GM19438 (cell line): ENCODE measurements at regions not wholly inside any gene's neighbourhood (a gene's known extent, or its start where the extent isn't known, plus 50 kb on each side); places are given as distances from the start of the nearest gene placed in this dataset.

ENCODE experiments used
- ATAC-seq: cut with Tn5 transposase; IDR thresholded peaks from one replicate; pipeline ENCODE4 v1.9.1; 2021; ENCODE audit warnings: low read depth; ENCODE audit not compliant: unreplicated experiment

- no peak for ATAC-seq
These were observed 92.9 kb downstream of the TXNL1 start for GRCh38 chr18:56545464-56545863.

DNA sequence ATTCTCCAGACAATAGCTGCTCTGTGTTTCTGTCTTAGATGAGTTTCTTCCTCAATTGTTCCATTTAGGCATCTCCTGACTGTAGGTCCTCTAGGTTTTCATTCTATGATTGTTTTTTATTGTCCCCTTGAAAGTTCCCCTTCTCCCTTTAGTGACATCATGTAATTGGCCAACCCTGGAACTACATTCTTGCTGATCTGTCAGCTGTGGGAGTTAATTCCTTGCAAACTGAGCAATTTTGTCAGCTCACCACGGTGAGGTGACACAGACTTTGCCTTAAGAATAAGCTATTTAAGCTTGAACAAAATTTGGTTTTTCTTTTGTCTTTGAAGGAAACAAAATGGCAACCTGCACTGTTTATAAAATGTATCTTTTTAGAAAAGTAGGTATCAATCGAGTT is 95.9 kb downstream of the TXNL1 start:
- ATAC-seq = no peak

DNA sequence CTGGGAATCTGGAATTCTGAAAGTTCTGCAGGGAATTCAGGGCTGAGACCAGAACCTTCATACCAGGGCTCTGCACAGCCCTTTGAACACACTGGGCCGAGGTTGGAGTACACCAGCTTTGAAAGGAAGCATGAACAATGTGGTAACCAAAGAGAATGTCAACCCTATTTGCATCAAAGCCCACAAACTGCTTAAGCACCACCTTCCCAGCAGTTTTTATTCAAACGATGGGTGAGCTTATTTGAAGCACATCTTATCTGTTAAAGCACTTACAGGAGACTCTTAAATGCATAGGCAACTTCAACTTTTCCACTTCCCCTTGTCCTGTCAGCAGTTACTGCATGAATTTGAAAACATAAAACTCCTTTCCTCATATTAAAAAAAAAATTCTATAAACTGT is 96.6 kb downstream of the TXNL1 start:
- ATAC-seq = no peak

- no peak for ATAC-seq
These were observed 97.1 kb downstream of the TXNL1 start for GRCh38 chr18:56541340-56541739.

DNA sequence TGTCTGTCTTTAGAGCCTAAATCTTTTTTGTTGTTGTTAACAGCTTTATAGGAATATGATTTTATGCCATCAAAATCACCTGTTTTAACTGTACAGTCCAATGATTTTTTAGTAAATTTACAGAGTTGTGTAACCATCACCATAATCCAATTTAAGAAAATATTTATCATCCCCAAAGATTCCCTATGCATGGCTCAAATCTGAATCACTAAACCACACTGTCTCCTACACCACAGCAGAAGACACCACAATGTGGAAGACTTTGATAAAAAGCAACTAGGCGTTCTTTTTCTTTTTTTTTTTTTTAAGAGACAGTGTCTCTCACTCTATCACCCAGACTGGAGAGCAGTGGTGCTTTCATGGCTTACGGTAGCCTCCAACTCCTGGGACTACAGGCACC is 99.6 kb downstream of the TXNL1 start:
- ATAC-seq = no peak

GRCh38 chr18:56532176-56532840 is 106.1 kb downstream of the TXNL1 start:
- ATAC-seq = peak; percentile 77

DNA sequence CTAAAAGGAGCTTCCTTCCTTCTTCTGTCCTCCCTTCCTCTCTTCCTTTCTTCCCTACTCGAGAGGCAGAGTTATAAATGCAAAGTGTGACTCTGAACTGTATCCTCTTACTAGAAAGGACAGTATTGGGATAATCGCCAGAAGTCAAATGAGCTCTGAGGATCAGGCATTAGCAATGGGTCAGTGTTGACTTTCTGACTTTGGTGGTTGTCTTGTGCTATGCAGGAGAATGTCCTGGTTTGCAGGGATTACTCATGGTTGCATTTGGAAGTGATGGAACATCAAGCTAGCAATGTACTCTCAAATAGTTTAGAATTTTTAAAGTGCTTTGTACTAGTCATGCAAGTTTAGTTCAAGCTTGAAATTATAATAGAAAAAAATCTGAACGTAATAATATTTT is 115.6 kb downstream of the TXNL1 start:
- ATAC-seq = no peak

GRCh38 chr18:56521263-56521662 is 117.1 kb downstream of the TXNL1 start:
- ATAC-seq = no peak

DNA sequence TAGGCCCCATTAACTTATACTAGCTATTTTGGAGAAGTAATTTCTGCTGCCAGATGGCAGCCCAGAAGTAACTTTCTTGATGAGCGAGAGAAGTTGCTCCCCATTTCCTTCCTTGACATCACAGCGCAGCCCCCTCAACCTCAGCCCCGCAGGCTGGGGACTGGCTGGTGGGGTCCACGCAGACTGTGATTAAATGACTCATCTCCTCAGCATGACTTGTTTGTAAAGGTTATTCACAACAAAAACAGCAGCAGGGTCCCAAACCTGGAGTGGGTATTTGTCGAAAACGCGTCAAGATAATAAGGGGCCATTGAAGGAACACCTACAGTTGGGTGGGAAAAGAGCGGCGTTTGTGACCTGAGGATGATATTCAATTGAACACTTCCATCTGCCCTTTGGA is 120.6 kb downstream of the TXNL1 start:
- no peak for ATAC-seq

DNA sequence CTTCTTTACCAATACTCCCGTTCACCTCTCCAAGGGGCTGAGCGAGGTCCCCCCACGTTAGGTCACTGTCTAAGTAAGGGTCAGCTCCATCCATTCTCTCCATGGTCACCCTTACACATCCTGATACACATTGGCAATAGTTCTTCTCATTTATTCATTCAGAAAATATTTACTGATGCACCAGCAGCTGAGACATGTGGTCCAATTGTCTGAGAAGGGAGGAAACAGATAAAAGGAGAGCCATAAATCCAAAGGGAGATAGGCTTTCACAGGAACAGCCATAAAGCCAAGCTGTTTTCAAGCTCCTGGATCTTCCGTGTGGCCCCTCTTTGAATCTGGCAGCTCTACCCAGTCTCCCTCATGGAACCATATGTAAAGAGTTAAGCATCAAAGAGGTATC is 121.2 kb downstream of the TXNL1 start:
- no peak for ATAC-seq

- no peak for ATAC-seq
These were observed 121.6 kb downstream of the TXNL1 start for GRCh38 chr18:56516789-56517188.

DNA sequence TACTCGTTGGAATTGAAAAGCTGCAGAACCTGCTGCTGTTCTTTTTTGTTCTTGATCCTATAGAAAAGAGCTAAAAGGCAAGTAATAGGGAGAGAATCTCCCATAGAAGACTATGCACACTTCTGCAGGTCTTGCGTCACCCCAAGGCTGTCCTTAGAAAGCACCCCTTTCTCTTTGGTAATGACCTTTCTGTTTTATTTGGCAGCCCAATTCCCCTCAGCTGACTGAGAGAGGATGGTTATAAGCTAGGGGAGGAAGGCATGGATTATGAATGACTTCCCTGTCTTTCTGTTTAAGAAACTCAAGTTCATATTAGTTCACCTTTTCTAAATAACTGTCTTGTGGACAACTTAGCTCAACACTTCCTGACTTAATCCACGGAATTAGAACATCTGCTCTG is 122.9 kb downstream of the TXNL1 start:
- no peak for ATAC-seq

GRCh38 chr18:56511996-56512395 is 126.4 kb downstream of the TXNL1 start:
- ATAC-seq = no peak

DNA sequence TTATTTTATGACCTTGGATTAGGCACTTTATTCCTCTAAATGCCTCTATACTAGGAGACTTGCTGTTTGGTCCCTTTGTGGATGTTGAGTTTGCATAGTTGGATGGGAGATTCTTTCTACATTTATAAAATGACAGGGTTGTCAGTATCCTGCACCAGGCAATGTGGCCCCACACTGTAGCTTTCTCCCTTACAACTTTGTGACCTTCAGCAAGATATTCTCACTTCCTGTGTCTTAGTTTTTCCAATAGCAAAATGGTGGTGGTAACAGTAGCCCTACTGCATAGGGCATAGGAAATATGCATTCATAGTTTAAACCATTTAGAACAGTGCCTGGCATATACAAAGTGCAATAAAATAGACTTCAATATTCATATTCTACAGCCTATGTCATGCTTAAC is 128.3 kb downstream of the TXNL1 start:
- ATAC-seq = no peak

- ATAC-seq = no peak
These were observed 128.7 kb downstream of the TXNL1 start for GRCh38 chr18:56509656-56510055.

DNA sequence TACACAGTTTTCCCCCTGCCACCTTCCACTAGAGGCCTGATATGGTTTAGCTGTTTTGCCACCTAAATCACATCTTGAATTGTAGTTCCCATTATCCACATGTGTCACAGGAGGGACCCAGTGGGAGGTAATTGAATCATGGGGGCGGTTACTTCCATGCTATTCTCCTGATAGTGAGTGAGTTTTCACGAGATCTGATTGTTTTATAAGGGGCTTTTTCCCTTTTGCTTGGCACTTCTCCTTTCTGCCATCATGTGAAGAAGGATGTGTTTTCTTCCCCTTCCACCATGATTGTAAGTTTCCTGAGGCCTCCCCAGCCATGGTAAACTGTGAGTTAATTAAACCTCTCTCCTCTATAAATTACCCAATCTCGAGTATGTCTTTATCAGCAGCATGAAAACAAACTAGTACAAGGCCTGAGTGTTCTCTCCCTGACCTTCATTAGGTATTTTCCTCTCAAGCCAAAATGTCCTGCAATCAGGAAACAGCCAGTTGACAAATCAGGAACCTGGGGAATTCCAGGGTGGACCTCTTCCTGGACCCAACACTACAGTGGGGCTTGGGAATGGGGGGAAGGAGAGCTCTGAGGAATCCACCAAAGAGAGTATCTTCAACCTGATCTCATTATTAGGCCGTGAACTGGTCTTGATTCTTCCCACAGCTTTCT is 129.9 kb downstream of the TXNL1 start:
- no peak for ATAC-seq

DNA sequence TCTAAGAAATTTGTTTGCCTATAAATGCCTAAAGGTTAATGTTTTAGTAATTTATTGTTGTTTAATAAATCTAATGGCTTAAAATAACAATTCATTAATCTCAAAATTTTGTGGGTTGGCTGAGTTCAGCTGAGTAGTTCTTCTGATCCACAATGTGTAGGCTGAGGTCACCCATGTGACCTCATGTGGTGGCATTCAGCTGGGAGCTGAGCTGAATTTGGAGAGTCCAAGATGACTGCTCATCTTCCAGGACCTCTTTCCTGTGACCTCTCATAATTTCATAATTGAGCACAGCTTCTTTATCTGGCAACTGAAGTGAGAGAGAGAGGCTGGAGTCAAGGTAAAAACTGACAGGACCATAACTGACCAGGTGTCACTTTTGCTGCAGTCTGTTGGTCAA is 132.4 kb downstream of the TXNL1 start:
- no peak for ATAC-seq

DNA sequence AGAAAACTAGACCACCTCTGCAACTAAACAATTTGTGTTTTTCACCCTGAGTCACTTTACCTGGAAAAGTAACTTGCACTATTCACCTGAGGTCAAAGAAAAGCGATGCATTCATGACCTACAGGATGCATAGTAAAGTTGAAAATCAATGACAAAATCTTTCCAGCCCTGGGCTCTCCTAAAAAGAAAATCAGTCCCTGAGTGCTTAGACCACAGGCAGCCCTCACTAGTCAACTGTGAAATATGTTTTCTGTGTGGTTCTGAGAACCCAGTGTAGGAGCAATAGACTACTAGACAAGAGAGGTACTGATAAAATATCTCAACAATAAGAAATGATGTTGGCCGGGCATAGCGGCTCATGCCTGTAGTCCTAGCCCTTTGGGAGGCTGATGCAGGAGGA is 133.1 kb downstream of the TXNL1 start:
- no peak for ATAC-seq

DNA sequence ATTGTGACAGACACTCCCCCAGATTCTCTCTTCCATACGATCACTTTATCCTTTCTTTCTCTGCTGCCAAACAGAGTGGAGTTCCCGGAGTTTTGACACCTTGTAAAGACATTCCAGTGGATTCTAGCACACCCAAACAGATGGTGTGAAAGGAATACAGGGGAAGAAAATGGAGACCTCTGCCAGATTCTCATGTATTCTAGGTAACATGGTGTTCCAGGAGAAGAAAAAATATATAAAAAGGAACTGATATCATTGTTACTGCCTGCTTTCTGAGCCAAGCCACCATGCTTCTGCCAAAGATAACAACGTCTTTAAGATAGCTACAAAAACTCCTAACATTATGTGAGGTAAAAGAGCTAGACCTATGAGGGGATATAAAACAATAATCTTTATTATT is 136.5 kb downstream of the TXNL1 start:
- no peak for ATAC-seq

DNA sequence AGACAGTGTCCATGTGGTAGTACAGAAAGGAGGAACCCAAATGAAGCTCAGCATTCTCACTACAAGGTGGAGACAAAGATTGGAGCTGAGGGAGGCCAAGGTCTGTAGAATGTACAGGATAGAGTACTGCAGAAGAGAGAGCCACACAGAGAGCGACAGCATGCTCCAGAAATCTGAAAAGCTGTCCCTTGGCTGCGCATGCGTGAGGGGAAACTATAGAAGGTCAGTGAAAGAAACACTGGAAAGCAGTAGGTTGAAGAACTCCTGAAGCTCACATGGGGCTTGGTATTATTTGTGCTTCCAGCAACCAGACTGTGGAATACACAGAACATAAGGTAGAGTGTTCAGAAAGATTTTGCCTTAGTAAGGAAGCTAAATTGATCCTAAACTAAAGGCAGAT is 142.5 kb downstream of the TXNL1 start:
- ATAC-seq = no peak

DNA sequence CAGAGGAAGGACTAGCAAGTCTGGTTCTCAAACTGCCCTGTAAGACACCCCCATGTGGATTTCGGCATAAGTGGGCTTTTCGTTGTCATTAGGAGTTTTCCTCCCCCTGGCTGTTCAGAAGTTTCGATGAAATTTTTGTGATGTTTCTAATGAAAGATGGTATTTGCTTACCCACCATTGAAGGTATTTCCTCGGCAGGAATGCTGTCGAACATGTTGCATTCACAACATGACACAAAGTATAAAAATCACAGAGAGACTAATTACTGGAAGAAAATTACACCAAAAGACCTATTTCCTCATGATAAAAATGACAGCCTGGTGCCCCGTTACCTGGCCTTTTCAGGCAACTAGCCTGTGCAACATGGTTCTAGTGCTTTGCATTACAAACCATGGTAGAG is 144.9 kb downstream of the TXNL1 start:
- ATAC-seq = no peak

DNA sequence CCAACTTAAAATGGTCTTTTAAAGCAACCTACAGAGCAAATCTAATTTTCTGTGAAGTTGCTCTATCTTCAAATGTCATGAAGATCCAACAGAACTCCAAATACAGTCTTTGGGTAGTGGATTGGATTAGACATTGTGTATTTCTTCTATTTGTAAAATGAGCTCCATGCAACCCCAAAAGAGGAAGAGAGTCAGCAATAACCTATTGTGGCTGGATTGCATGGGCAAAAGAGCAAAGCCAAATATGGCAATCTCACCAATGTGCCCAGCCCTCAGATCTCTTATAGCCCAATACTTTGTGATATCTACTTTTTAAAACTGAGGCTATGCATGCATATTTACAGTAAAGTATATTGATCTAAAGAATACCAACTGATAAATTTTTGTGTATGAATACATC is 146.3 kb downstream of the TXNL1 start:
- no peak for ATAC-seq

GRCh38 chr18:56490942-56491341 is 147.4 kb downstream of the TXNL1 start:
- ATAC-seq = no peak
